ENCODE measurements at regions not wholly inside any gene's neighbourhood (a gene's known extent, or its start where the extent isn't known, plus 50 kb on each side); places are given as distances from the start of the nearest gene placed in this dataset.

DNA sequence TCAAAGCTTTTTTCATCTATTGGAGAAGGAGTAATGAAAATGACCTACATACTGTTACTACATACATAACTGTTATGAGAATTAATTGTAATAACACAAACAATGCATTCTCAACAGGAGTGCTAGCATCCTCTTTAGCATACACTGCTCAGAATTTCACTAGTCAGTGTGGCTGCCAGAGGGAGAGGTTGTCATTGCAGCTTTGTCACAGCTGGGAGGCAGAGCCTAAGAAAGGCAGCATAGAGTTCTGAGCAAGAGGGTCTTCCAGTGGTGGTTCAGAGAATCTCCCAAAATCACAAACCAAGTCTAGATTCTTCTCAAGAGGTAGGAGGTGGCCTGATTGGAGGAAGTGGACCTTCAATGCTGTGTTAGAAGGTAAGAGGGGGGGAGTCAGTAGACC lies 286.7 kb upstream of the CYRIA start:
- POLR2A ChIA-PET, result no interaction called here
- CTCF ChIA-PET, result no interaction called here
- TF ChIP-seq TCF7L2 (IDR thresholded peaks at IDR 0.05; ENCODE audit: borderline replicate concordance, low read depth, low read length) (no peak), ZIC2 (tag by site-specific recombination; IDR thresholded peaks at IDR 0.05) (no peak), ZNF791 (tag by site-specific recombination; IDR thresholded peaks at IDR 0.05) (no peak), KLF9 (tag by site-specific recombination; IDR thresholded peaks at IDR 0.05; ENCODE audit: low read depth) (no peak), ZNF335 (tag by site-specific recombination; conservative IDR thresholded peaks at IDR 0.05) (no peak), ZNF133 (tag by site-specific recombination; IDR thresholded peaks at IDR 0.05) (no peak), ZNF510 (tag by site-specific recombination; IDR thresholded peaks at IDR 0.05; ENCODE audit: insufficient replicate concordance) (no peak), ZNF792 (tag by site-specific recombination; IDR thresholded peaks at IDR 0.05) (no peak), EGR2 (tag by site-specific recombination; IDR thresholded peaks at IDR 0.05; ENCODE audit: low read depth) (no peak), FEZF1 (tag by site-specific recombination; IDR thresholded peaks at IDR 0.05) (no peak), GLI4 (tag by site-specific recombination; IDR thresholded peaks at IDR 0.05) (no peak), ZNF707 (tag by site-specific recombination; IDR thresholded peaks at IDR 0.05) (no peak), ZNF830 (tag by site-specific recombination; IDR thresholded peaks at IDR 0.05; ENCODE audit: low read depth) (no peak)
- TF ChIP-seq, protein P1, sequence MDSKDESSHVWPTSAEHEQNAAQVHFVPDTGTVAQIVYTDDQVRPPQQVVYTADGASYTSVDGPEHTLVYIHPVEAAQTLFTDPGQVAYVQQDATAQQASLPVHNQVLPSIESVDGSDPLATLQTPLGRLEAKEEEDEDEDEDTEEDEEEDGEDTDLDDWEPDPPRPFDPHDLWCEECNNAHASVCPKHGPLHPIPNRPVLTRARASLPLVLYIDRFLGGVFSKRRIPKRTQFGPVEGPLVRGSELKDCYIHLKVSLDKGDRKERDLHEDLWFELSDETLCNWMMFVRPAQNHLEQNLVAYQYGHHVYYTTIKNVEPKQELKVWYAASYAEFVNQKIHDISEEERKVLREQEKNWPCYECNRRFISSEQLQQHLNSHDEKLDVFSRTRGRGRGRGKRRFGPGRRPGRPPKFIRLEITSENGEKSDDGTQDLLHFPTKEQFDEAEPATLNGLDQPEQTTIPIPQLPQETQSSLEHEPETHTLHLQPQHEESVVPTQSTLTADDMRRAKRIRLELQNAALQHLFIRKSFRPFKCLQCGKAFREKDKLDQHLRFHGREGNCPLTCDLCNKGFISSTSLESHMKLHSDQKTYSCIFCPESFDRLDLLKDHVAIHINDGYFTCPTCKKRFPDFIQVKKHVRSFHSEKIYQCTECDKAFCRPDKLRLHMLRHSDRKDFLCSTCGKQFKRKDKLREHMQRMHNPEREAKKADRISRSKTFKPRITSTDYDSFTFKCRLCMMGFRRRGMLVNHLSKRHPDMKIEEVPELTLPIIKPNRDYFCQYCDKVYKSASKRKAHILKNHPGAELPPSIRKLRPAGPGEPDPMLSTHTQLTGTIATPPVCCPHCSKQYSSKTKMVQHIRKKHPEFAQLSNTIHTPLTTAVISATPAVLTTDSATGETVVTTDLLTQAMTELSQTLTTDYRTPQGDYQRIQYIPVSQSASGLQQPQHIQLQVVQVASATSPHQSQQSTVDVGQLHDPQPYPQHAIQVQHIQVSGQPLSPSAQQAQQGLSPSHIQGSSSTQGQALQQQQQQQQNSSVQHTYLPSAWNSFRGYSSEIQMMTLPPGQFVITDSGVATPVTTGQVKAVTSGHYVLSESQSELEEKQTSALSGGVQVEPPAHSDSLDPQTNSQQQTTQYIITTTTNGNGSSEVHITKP (tag by site-specific recombination; IDR thresholded peaks at IDR 0.05), result no peak
- TF ChIP-seq, protein P2, sequence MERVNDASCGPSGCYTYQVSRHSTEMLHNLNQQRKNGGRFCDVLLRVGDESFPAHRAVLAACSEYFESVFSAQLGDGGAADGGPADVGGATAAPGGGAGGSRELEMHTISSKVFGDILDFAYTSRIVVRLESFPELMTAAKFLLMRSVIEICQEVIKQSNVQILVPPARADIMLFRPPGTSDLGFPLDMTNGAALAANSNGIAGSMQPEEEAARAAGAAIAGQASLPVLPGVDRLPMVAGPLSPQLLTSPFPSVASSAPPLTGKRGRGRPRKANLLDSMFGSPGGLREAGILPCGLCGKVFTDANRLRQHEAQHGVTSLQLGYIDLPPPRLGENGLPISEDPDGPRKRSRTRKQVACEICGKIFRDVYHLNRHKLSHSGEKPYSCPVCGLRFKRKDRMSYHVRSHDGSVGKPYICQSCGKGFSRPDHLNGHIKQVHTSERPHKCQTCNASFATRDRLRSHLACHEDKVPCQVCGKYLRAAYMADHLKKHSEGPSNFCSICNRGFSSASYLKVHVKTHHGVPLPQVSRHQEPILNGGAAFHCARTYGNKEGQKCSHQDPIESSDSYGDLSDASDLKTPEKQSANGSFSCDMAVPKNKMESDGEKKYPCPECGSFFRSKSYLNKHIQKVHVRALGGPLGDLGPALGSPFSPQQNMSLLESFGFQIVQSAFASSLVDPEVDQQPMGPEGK (tag by site-specific recombination; IDR thresholded peaks at IDR 0.05), result no peak
- TF ChIP-seq, protein P3, sequence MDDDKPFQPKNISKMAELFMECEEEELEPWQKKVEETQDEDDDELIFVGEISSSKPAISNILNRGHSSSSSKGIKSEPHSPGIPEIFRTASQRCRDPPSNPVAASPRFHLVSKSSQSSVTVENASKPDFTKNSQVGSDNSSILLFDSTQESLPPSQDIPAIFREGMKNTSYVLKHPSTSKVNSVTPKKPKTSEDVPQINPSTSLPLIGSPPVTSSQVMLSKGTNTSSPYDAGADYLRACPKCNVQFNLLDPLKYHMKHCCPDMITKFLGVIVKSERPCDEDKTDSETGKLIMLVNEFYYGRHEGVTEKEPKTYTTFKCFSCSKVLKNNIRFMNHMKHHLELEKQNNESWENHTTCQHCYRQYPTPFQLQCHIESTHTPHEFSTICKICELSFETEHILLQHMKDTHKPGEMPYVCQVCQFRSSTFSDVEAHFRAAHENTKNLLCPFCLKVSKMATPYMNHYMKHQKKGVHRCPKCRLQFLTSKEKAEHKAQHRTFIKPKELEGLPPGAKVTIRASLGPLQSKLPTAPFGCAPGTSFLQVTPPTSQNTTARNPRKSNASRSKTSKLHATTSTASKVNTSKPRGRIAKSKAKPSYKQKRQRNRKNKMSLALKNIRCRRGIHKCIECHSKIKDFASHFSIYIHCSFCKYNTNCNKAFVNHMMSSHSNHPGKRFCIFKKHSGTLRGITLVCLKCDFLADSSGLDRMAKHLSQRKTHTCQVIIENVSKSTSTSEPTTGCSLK (tag by site-specific recombination; IDR thresholded peaks at IDR 0.05), result no peak
- TF ChIP-seq, protein P4, sequence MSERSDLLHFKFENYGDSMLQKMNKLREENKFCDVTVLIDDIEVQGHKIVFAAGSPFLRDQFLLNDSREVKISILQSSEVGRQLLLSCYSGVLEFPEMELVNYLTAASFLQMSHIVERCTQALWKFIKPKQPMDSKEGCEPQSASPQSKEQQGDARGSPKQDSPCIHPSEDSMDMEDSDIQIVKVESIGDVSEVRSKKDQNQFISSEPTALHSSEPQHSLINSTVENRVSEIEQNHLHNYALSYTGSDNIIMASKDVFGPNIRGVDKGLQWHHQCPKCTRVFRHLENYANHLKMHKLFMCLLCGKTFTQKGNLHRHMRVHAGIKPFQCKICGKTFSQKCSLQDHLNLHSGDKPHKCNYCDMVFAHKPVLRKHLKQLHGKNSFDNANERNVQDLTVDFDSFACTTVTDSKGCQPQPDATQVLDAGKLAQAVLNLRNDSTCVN (tag by site-specific recombination; optimal IDR thresholded peaks at IDR 0.05), result no peak
- TF ChIP-seq, protein P5, sequence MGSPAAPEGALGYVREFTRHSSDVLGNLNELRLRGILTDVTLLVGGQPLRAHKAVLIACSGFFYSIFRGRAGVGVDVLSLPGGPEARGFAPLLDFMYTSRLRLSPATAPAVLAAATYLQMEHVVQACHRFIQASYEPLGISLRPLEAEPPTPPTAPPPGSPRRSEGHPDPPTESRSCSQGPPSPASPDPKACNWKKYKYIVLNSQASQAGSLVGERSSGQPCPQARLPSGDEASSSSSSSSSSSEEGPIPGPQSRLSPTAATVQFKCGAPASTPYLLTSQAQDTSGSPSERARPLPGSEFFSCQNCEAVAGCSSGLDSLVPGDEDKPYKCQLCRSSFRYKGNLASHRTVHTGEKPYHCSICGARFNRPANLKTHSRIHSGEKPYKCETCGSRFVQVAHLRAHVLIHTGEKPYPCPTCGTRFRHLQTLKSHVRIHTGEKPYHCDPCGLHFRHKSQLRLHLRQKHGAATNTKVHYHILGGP (tag by site-specific recombination; IDR thresholded peaks at IDR 0.05), result no peak
- TF ChIP-seq, protein P6, sequence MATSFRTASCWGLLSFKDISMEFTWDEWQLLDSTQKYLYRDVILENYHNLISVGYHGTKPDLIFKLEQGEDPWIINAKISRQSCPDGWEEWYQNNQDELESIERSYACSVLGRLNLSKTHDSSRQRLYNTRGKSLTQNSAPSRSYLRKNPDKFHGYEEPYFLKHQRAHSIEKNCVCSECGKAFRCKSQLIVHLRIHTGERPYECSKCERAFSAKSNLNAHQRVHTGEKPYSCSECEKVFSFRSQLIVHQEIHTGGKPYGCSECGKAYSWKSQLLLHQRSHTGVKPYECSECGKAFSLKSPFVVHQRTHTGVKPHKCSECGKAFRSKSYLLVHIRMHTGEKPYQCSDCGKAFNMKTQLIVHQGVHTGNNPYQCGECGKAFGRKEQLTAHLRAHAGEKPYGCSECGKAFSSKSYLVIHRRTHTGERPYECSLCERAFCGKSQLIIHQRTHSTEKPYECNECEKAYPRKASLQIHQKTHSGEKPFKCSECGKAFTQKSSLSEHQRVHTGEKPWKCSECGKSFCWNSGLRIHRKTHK (tag by site-specific recombination; IDR thresholded peaks at IDR 0.05), result no peak

More for the DNA sequence above, 286.7 kb upstream of the CYRIA start:
- Histone ChIP-seq H3K36me3 (ENCODE audit: control insufficient read depth in 2 of 2, insufficient read depth in 1 of 2, low read length in 2 of 2) (no peaks in the 10 kb centered on the region), H3K9me3 (ENCODE audit: control insufficient read depth, insufficient read depth, low read depth, low read length) (no peaks in the 10 kb centered on the region), H3K4me1 (ENCODE audit: control insufficient read depth, insufficient read depth, low read length) (no peaks in the 10 kb centered on the region; the same call in 1 of the 2 replicates), H3K4me3 (ENCODE audit: low read depth, low read length) (no peak overlapping the region), H3K27ac (ENCODE audit: extremely low read depth, low read depth, low read length) (no peak overlapping the region)
